ENCODE measurements at regions not wholly inside any gene's neighbourhood (a gene's known extent, or its start where the extent isn't known, plus 50 kb on each side); places are given as distances from the start of the nearest gene placed in this dataset.

DNA sequence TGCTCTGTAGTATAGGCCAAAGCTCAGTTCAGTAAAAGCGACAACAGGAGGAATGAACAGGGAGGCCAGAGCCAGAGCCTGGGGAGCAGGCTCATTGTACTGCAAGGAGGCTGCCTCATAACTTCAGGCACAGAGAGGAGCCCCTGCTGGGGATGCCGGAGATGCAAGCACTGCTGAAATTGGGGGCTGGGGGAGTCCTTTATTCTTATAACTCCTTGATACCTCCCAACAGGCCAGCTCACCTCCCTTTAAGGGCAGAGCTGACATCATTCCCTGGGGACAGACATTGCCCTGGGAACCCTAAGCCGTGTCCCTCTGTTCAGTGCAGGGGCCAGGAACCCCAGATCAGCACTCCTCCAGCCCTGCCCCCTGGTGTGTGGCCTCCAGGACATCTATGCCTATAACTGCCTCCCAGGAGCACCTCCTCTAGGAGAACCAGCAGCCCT lies 83.8 kb upstream of the MRPS22 start:
- TF ChIP-seq GATA2 (IDR thresholded peaks at IDR 0.05; ENCODE audit: low read depth, low read length) (no peak), GATA3 (IDR thresholded peaks at IDR 0.05; ENCODE audit: low read depth, low read length) (no peak)

Measured in SH-SY5Y (cell line).